NCI-H128 (cell line): ENCODE measurements at regions not wholly inside any gene's neighbourhood (a gene's known extent, or its start where the extent isn't known, plus 50 kb on each side); places are given as distances from the start of the nearest gene placed in this dataset.

Source experiments
- DNase-seq: peaks from one replicate; lab custom pipeline; 2025; ENCODE audit not compliant: unreplicated experiment; lab: John Stamatoyannopoulos, UW

DNA sequence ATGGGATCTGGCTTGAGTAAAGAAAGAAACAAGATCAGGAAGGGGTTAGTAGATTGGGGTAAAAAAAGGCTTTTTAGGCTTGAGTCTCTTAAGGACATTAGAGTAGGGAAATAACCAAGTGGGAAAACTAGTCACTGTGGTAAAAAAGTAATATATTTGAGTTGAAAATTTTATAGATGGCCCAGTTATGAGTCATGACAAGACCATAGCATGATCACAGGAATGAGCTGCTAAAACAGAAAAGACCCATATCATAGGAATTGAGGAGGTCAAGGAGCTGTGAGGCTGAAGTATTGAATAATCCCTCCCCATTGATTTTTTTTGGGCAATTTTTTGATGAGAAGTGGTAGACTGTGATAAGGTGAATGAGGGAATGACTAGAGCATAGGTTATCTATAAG is 69.2 kb upstream of the TBC1D5 start:
- no peak for DNase-seq

DNA sequence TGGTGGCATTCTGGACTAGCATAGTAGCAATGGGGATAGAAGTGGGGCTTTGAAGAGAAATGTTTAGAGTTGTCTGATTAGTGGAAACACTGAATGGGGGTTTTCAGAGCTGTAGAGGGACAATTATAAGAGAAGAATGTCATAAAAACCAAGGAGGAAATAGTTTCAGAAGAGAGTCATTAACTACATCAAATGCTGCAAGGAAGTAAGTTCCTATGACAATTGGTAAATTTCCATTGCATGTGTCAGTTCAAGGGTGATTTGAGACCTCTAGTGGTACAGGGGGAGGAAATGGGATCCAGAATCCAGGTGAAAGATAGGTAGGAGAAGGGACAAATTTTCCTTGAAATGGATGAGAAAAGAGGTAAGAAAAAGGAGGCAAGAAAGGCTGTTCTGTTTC is 68.3 kb upstream of the TBC1D5 start:
- DNase-seq, result no peak

DNA sequence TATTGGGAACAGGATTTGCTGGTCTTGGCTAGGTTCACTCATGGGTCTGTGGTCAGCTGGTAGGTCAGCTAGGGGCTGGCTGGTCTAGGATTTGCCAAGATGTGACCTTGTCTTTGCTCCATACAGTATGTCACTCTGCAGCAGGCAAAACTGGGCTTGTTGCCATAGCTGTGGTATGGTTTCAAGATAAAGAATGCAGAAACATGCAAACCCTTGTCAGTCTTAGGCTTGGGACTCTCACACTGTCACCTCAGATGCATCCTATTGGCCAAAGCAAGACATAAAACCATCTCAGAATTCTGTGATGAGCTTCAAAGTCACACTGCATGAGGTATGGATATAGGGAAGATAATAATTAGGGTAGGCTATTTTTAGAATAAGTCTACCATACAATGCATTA is 66.6 kb upstream of the TBC1D5 start:
- no peak for DNase-seq

DNA sequence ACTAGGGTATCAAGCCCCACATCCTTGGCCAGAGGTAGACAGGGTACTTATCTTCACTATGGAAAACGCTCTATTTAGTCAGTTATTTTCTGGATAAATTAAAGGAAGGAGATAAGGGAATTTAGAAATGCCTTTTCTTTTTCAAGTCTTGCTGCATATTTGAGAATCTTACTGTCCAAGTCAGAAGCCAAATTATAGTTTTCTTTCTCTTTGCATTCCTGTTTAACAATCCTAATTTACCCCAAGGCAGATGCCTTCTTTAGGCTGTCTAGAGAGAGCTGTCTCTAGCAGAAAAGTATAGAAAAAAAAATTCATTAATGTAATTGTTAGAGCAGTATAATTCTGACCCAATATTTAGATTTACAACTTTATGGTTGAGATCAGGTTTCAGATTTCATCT is 64.4 kb upstream of the TBC1D5 start:
- no peak for DNase-seq

DNA sequence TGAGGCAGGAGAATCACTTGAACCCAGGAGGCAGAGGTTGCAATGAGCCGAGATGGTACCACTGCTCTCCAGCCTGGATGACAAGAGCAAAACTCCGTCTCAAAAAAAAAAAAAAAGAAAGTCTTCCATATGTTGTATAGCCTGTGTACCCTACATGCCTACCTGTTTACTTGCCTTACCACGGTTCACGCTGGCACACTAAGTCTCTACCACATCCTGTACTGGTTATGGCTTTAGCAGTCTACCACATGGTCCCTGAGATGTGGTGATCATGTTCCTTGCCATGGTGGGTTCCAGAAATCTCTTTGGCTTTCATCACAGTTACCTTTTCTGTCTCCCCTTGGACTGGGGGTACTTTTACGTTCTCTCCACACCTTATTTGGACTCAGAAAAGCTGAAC is 63.8 kb upstream of the TBC1D5 start:
- DNase-seq, result no peak

DNA sequence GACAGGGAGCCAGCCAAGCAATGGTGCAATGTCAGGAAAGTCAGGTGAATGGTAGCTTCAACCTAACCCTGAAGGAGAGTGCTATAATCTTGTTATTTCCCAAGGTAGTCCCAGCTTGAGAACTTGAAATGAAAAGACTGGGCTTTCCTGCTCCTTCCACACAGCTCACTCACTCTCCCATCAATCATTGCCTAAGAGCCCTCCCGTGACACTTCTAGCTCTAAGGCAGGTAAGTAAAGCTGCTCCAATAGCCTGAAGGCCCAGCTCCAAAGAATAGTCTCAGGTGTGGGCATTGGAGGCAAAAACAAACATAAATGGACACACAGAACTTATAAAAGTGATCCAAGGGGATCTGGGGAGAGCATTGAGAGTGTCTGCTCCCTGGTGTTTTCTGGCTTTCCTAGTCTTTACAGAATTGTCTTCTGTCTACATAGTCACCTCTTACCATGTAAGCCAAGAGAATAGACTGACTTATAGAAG is 63.1 kb upstream of the TBC1D5 start:
- no peak for DNase-seq

DNA sequence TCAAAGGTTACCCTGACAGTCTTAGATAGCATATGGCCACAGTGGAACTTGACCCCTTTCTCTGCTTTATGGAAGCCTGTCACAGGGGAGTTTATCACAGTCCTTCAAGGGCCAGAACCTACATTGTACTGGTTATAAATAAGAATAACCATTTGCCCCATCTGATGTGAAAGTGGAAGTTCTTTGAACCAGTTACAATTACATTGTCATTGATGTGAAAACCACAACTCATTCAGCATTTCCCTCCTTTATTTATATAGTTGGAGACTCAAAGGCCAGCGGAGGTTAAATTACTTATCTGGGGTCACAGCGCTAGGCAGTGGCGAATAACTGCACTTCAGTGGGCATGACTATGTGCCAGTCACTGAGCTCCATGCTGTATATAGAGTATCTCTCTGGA is 60.5 kb upstream of the TBC1D5 start:
- no peak for DNase-seq

DNA sequence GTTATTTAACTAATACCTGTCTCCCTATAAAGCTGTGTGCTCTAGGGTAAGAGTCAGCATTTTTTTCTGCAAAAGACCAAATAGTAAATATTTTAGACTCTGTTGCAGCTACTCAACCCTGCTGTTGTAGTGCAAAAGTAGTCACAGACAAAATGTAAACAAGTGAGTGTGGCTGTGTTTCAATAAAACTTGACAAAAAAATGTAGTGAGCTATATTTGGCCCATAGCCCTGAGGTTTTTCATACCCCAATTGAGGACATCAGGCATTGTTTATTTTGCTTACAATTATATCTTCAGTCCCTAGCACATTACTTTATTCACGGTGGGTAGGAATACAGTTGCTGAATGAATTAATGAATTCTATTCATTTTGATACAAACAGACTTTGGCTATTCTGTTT is 58.7 kb upstream of the TBC1D5 start:
- DNase-seq, result no peak

DNA sequence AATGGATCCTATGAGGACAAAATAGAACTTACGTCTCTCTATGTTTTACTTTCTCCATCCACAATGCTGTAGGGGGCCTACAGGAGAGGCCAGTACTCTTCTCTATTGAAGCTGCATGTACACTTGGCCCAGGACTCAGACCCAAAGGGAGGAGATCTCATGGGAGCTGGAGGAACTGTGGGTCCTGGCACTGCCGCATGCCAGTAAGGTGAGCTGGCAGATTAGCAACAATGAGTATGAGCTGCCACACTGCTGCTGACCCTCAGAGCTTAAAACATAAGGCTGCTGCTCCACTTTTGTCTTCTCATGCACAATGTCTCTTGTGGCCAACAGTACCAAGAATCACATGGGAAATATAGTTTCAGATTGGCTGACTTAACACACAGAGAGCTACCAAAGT is 57.8 kb upstream of the TBC1D5 start:
- no peak for DNase-seq

DNA sequence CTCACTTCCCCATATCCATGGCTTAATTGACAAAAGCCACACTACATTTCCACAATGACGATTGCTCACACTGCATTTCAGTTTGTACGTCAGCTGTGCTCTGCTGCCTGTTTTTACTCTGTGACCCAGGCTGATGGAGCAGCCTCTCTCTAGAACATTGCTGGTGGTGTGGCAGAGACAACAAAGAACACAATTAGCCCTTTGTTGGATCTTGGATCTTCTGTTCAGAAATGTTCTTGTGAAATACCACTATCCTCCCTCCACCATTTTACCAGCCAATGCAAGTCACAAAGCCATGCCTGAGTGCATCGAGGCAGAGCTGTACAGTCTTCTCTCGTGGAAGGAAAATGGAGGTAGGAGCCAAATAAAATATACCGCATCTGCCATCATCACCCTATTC is 56.9 kb upstream of the TBC1D5 start:
- DNase-seq, result no peak

DNA sequence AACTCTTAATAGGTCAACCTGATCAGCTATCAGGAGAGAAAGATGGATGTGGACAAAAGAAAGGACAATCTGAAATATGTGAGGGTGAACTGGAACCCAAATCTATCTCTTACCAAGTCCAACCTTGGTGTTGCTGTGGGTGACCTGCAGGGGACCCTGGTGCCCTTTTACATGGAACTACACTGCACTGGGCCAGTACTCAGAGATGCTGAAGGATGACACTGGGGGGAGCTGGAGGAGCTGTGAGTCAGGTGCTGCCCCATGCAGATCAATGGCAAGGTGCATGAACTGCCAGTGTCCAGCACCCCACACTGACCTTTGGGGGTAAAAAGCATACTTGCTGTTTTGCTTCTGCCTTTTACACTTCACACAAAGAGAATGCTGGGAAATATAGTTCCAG is 55.6 kb upstream of the TBC1D5 start:
- no peak for DNase-seq

DNA sequence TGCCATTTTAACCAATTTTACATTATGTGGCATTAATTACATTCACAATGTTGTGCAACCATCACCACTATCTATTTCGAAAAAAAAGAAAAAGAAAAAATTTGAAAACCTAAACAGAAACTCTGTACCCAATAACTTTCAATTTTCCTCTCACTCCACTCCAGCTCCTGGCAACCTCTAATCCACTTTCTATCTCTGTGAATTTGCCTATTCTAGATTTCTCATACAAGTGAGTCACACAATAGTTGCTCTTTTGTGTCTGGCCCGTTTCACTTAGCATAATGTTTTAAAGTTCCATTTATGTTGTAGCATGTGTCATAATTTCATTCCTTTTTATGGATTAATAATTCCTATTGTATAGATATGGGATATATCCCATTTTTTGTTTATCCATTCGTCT is 53.3 kb upstream of the TBC1D5 start:
- no peak for DNase-seq

DNA sequence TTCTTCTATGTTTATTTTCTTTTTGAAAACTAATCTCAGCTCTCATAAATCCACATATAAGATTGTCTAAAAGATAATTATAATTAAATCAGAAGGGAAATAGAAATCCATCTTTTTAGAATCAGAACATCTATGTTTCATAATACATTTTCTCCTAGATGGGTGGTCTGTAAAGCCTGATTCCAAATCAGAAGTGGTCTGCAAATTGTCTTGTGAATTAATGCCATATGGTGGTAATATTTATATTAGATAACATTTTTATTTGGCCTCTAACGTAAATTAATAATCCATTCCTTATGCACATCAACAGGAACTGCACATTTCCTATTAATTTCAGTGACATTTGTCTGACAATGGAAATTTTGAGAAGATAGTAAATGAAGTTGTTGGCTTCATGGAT is 52.8 kb upstream of the TBC1D5 start:
- DNase-seq, result no peak

DNA sequence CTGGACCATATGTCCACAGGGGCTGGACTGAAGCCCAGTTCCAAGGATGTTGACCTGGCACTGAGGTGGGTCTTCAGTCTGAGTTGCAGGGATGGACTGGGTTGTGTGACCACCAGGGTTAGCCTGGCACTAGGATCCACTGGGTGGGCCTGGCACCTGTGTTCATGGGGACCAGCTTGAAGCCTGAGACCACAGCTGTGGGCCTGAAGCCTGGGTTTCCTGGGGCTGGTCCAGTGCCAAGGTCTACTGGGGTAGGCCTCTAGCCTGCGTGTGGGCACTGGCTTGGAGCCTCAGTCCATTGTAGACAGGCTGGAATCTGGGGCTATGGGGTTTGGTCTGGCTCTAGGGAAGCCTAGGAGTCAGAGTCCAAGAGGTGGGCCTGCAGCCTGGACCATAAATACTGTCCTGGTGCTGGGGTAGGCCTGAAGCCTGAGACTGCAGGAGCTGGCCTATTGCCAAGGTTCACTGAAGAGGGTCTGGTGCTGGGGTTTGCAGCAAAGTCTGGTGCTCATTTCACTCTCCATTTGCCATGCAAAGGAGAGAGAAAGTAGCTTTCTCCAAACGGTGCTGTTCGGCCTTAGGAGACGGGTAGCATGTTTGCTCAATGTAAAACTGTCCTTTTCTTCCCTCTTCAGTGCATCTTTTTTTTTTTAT is 51.2 kb upstream of the TBC1D5 start:
- DNase-seq, result no peak
